SK-N-SH (cell line): ENCODE measurements at regions not wholly inside any gene's neighbourhood (a gene's known extent, or its start where the extent isn't known, plus 50 kb on each side); places are given as distances from the start of the nearest gene placed in this dataset.

ENCODE experiments used
- CTCF ChIP-seq: fragments of 200-600 bp; sonication (generic); IDR thresholded peaks from 2 replicates; pipeline ENCODE4 v1.6.1; 2017; ENCODE audit warnings: antibody characterized with exemption, mild to moderate bottlenecking, moderate library complexity
- FOSL2 ChIP-seq: IDR thresholded peaks from 2 replicates; pipeline ENCODE4 v1.4.0; 2012; ENCODE audit warnings: low read depth, mild to moderate bottlenecking, moderate library complexity, borderline replicate concordance
- MEF2A ChIP-seq: IDR thresholded peaks from 2 replicates; pipeline ENCODE4 v1.4.0; 2012; ENCODE audit warnings: low read depth, borderline replicate concordance
- NFIC ChIP-seq: IDR thresholded peaks from 2 replicates; pipeline ENCODE4 v1.4.0; 2012; ENCODE audit warnings: borderline replicate concordance
- POLR2AphosphoS5 ChIP-seq: IDR thresholded peaks from 2 replicates; pipeline ENCODE4 v1.6.1; 2012; ENCODE audit warnings: low read depth, low read length
- RAD21 ChIP-seq: IDR thresholded peaks from 2 replicates; pipeline ENCODE4 v1.6.1; 2012; ENCODE audit warnings: mild to moderate bottlenecking, low read length
- SIN3A ChIP-seq: IDR thresholded peaks from 2 replicates; pipeline ENCODE4 v1.6.1; 2012; ENCODE audit warnings: low read depth, mild to moderate bottlenecking, low read length, moderate library complexity, borderline replicate concordance
- ZBTB33 ChIP-seq: IDR thresholded peaks from 2 replicates; pipeline ENCODE4 v1.4.0; 2012; ENCODE audit warnings: low read depth, borderline replicate concordance

GRCh38 chr4:97262769-97263168 is 880.5 kb downstream of the STPG2 start:
- TF ChIP-seq CTCF, result no peak
- TF ChIP-seq FOSL2, result no peak
- TF ChIP-seq MEF2A, result no peak
- TF ChIP-seq POLR2AphosphoS5, result no peak
- no peak for TF ChIP-seq NFIC
- no peak for TF ChIP-seq RAD21
- no peak for TF ChIP-seq ZBTB33
- TF ChIP-seq SIN3A, result no peak
